GM12878 (cell line): ENCODE measurements at regions not wholly inside any gene's neighbourhood (a gene's known extent, or its start where the extent isn't known, plus 50 kb on each side); places are given as distances from the start of the nearest gene placed in this dataset.

Experiments
- ATAC-seq: fragments of 200-7000 bp; cut with Tn5 transposase; 3 replicates; pipeline ENCODE4 v1.9.1; 2020; ENCODE audit warnings: mild to moderate bottlenecking, moderate library complexity
- BruUV-seq: library from RNA; stranded (reverse); fragments of 400-500 nt; replicated peaks from 2 replicates; lab custom pipeline; 2021; lab: Mats Ljungman, UMichigan
- CTCF ChIA-PET: fragments of 300-600 bp; sonication (Branson Sonifier 250); formaldehyde crosslinking; extraction: SDS; loops from one replicate; lab custom pipeline; 2021; ENCODE audit warnings: inconsistent platforms; lab: Yijun Ruan, JAX
- POLR2A ChIA-PET: fragments of 350-600 bp; formaldehyde crosslinking; extraction: SDS; loops from one replicate; lab custom pipeline; 2021; ENCODE audit warnings: inconsistent platforms; lab: Charles Lee
- RAD21 ChIA-PET: fragments of 300-600 bp; sonication (Branson Sonifier 250); formaldehyde crosslinking; loops from one replicate; lab custom pipeline; 2023; ENCODE audit warnings: antibody characterized with exemption; ENCODE audit not compliant: unreplicated experiment; lab: Charles Lee
- SMC1A ChIA-PET: fragments of 300-600 bp; sonication (Branson Sonifier 250); formaldehyde crosslinking; loops from one replicate; lab custom pipeline; 2023; ENCODE audit not compliant: unreplicated experiment, uncharacterized antibody; lab: Charles Lee
- DNase-seq: peaks from one replicate; pipeline ENCODE4 v3.0.0-alpha.2; 2011; ENCODE audit warnings: low read depth, low spot score
- FAIRE-seq: peaks from 3 replicates; lab custom pipeline; 2011; peaks lifted over from hg19 to GRCh38; lab: Jason Lieb, UNC
- H2AFZ ChIP-seq: 2 replicates; pipeline ENCODE4 v1.6.0; 2011; ENCODE audit warnings: low read depth, low read length, control low read depth; ENCODE audit not compliant: control insufficient read depth
- H3K27ac ChIP-seq: 2 replicates; pipeline ENCODE4 v1.5.1; 2011; ENCODE audit warnings: control low read depth; ENCODE audit not compliant: control insufficient read depth, insufficient read depth
- H3K27me3 ChIP-seq, 2 experiments: replicated peaks in 1 of 2; 2 replicates each; pipeline versions ENCODE4 v1.6.0 to v1.6.1; 2011; ENCODE audit warnings: low read length in 1 of 2; ENCODE audit not compliant: control insufficient read depth in 2 of 2, insufficient read depth in 2 of 2
- H3K36me3 ChIP-seq, 2 experiments: 2 replicates each; pipeline ENCODE4 v1.5.1; 2011; ENCODE audit warnings: low read length in 1 of 2; ENCODE audit not compliant: control insufficient read depth in 2 of 2, insufficient read depth in 2 of 2
- H3K4me1 ChIP-seq: 2 replicates; pipeline ENCODE4 v1.6.1; 2011; ENCODE audit warnings: mild to moderate bottlenecking, low read length, moderate library complexity, mixed read lengths; ENCODE audit not compliant: control insufficient read depth, insufficient read depth
- H3K4me2 ChIP-seq: 2 replicates; pipeline ENCODE4 v1.6.0; 2011; ENCODE audit warnings: control low read depth; ENCODE audit not compliant: control insufficient read depth, insufficient read depth
- H3K4me3 ChIP-seq: fragments of 200-600 bp; sonication (generic); 2 replicates; pipeline ENCODE4 v1.5.1; 2016
- H3K79me2 ChIP-seq: 2 replicates; pipeline ENCODE4 v1.6.0; 2011; ENCODE audit warnings: low read length; ENCODE audit not compliant: control insufficient read depth, insufficient read depth
- H3K9ac ChIP-seq: 2 replicates; pipeline ENCODE4 v1.8.0; 2011; ENCODE audit warnings: low read length, control low read depth, mixed read lengths; ENCODE audit not compliant: control insufficient read depth, insufficient read depth
- H3K9me3 ChIP-seq: replicated peaks from 3 replicates; pipeline ENCODE4 v1.5.1; 2011; ENCODE audit warnings: mild to moderate bottlenecking, low read length; ENCODE audit not compliant: control insufficient read depth, insufficient read depth
- H4K20me1 ChIP-seq: 2 replicates; pipeline ENCODE4 v1.6.0; 2011; ENCODE audit not compliant: control insufficient read depth, insufficient read depth
- ATF7 ChIP-seq: fragments of 450-650 bp; IDR thresholded peaks from 2 replicates; pipeline ENCODE4 v1.6.1; 2016; ENCODE audit warnings: low read depth, mild to moderate bottlenecking
- BHLHE40 ChIP-seq, 2 experiments: fragments of 450-650 bp in 1 of 2; IDR thresholded peaks; 2 replicates each; pipeline ENCODE4 v1.6.1; 2011 to 2017; ENCODE audit warnings: low read depth in 2 of 2, borderline replicate concordance in 1 of 2, improper control_type of control experiment in 1 of 2, low read length in 1 of 2, mild to moderate bottlenecking in 1 of 2
- CBX5 ChIP-seq: sonication (generic); IDR thresholded peaks from 2 replicates; pipeline ENCODE4 v1.6.1; 2016; ENCODE audit warnings: low read depth, moderate library complexity, mild to moderate bottlenecking, inconsistent platforms
- CHD2 ChIP-seq: IDR thresholded peaks from 2 replicates; pipeline ENCODE4 v1.6.1; 2011; ENCODE audit warnings: low read depth, low read length, improper control_type of control experiment, borderline replicate concordance
- FOXM1 ChIP-seq: IDR thresholded peaks from 2 replicates; pipeline ENCODE4 v1.6.1; 2012; ENCODE audit warnings: low read depth, mild to moderate bottlenecking, inconsistent platforms, low read length, moderate library complexity
- PML ChIP-seq: IDR thresholded peaks from 2 replicates; pipeline ENCODE4 v1.6.1; 2012; ENCODE audit warnings: low read length, inconsistent platforms
- POLR2AphosphoS5 ChIP-seq: IDR thresholded peaks from 2 replicates; pipeline ENCODE4 v1.6.1; 2011; ENCODE audit warnings: mild to moderate bottlenecking, low read length, inconsistent platforms
- POU2F2 ChIP-seq: IDR thresholded peaks from 3 replicates; pipeline ENCODE4 v1.6.1; 2011; ENCODE audit warnings: low read depth, mild to moderate bottlenecking, low read length, borderline replicate concordance
- SP1 ChIP-seq: IDR thresholded peaks from one replicate; pipeline ENCODE4 v1.6.1; 2011; ENCODE audit warnings: low read depth, low read length
- SUZ12 ChIP-seq: fragments of 200-600 bp; sonication (generic); IDR thresholded peaks from one replicate; pipeline ENCODE4 v1.6.1; 2018; ENCODE audit warnings: antibody characterized with exemption, mild to moderate bottlenecking; ENCODE audit not compliant: unreplicated experiment
- TCF12 ChIP-seq: IDR thresholded peaks from 2 replicates; pipeline ENCODE4 v1.6.1; 2011; ENCODE audit warnings: low read depth, mild to moderate bottlenecking, low read length
- TCF3 ChIP-seq: IDR thresholded peaks from 2 replicates; pipeline ENCODE4 v1.6.1; 2012; ENCODE audit warnings: low read depth, mild to moderate bottlenecking, low read length, borderline replicate concordance; ENCODE audit not compliant: insufficient read depth
- YBX1 ChIP-seq: fragments of 450-650 bp; IDR thresholded peaks from 2 replicates; pipeline ENCODE4 v1.6.1; 2016; ENCODE audit warnings: antibody characterized with exemption
- ZBTB33 ChIP-seq: fragments of 450-650 bp; IDR thresholded peaks from 2 replicates; pipeline ENCODE4 v1.6.1; 2017; ENCODE audit warnings: mild to moderate bottlenecking
- ZBTB40 ChIP-seq: fragments of 450-650 bp; IDR thresholded peaks from 2 replicates; pipeline ENCODE4 v1.6.1; 2016; ENCODE audit warnings: mild to moderate bottlenecking, moderate library complexity, borderline replicate concordance
- WGBS: methylation state at CpG from one replicate; pipeline ENCODE4 v1.1.6; 2016; ENCODE audit warnings: low lambda C conversion rate; ENCODE audit not compliant: insufficient replicate concordance, insufficient coverage; ENCODE audit errors: missing lambda C conversion rate; 5-methylcytosine and 5-hydroxymethylcytosine counted together
- in situ Hi-C: fragments of 300-500 bp; cut with MboI; formaldehyde crosslinking; loops from 9 replicates; pipeline ENCODE4 v1.14.3; 2018; ENCODE audit warnings: mixed read lengths
- intact Hi-C: fragments of 100-400 bp; cut with micrococcal nuclease; formaldehyde crosslinking; loops from one replicate; pipeline ENCODE4 v1.14.2; 2022; ENCODE audit not compliant: unreplicated experiment

GRCh38 chr2:144215207-144215606 lies 304.7 kb downstream of the ZEB2 start:
- FAIRE-seq: no peak

GRCh38 chr2:144213797-144214196 lies 306.1 kb downstream of the ZEB2 start:
- H3K4me3 ChIP-seq: no peak overlapping the region
- ChIA-PET RAD21 (interaction anchor here (0.7 to 2.8 kb wide), 9 partner anchors 17 to 648 kb away, joined by 3 to 9 read pairs (median 3); no protein-coding TSS in a partner anchor), CTCF (interaction anchor here (1.3 kb wide), 2 partner anchors 25 to 28 kb away, joined by 3 read pairs; no protein-coding TSS in a partner anchor), SMC1A (interaction anchor here (0.7 to 8.2 kb wide), 7 partner anchors 15 to 181 kb away, joined by 3 to 68 read pairs (median 5); no protein-coding TSS in a partner anchor), POLR2A (no interaction called here)
- no peak overlapping the region for H3K9ac ChIP-seq
- H3K27ac ChIP-seq: no peak overlapping the region
- H3K4me1 ChIP-seq: peaks cover 28% of the 10 kb centered on the region
- in situ Hi-C loops: no loop called here
- H2AFZ ChIP-seq: peak overlapping the region; percentile 45; the same call in 1 of the 2 replicates
- no TSS peak for BruUV-seq
- no peaks in the 10 kb centered on the region for H4K20me1 ChIP-seq
- FAIRE-seq (peak; percentile 52), ATAC-seq (peak; percentile 93), DNase-seq (peak; percentile 77)
- H3K27me3 ChIP-seq: no peaks in the 10 kb centered on the region
- peak overlapping the region; percentile 69 for H3K4me2 ChIP-seq
- no peaks in the 10 kb centered on the region for H3K36me3 ChIP-seq
- no peaks in the 10 kb centered on the region for H3K9me3 ChIP-seq
- H3K79me2 ChIP-seq: no peaks in the 10 kb centered on the region
- intact Hi-C loops: no loop called here
- 0% methylated on average over 2 of the region's 2 CpGs for WGBS
- TF ChIP-seq ZBTB40 (no peak; the same call in 1 of the 2 replicates), BHLHE40 (IDR thresholded peaks at IDR 0.05; ENCODE audit: borderline replicate concordance in 1 of 2, low read depth in 2 of 2, low read length in 1 of 2) (peak; percentile 46 to 60; a peak in 3 of 4 replicates), FOXM1 (peak; percentile 93), TCF3 (no peak), POU2F2 (0 out of 3 replicates have a peak, but pooled peaks have one; percentile 36), TCF12 (no peak), ZBTB33 (no peak)

More at GRCh38 chr2:144215207-144215606, 304.7 kb downstream of the ZEB2 start:
- ChIA-PET POLR2A (interaction anchor here (0.6 to 2.4 kb wide), 4 partner anchors 10 to 141 kb away, joined by 3 to 9 read pairs (median 4); no protein-coding TSS in a partner anchor), CTCF (interaction anchor here (0.7 to 1.8 kb wide), 4 partner anchors 16 to 1425 kb away, joined by 3 to 5 read pairs (median 4); no protein-coding TSS in a partner anchor), SMC1A (interaction anchor here (0.9 to 8.2 kb wide), 13 partner anchors 8 to 151 kb away, joined by 3 to 68 read pairs (median 4); no protein-coding TSS in a partner anchor), RAD21 (interaction anchor here (0.8 to 2.8 kb wide), 12 partner anchors 16 to 293 kb away, joined by 3 to 9 read pairs (median 4); a partner anchor contains a TSS)
- no peak for DNase-seq
- Histone ChIP-seq H3K4me2 (no peak overlapping the region), H3K4me1 (peaks cover 28% of the 10 kb centered on the region), H3K9me3 (no peaks in the 10 kb centered on the region), H4K20me1 (no peaks in the 10 kb centered on the region), H3K27me3 (no peaks in the 10 kb centered on the region), H3K27ac (no peak overlapping the region), H3K79me2 (no peaks in the 10 kb centered on the region), H2AFZ (no peak overlapping the region), H3K36me3 (no peaks in the 10 kb centered on the region), H3K9ac (no peak overlapping the region), H3K4me3 (no peak overlapping the region)
- intact Hi-C loops (no loop called here), in situ Hi-C loops (no loop called here)
- WGBS: 92% methylated on average over 1 of the region's 1 CpG
- BruUV-seq: no TSS peak
- ATAC-seq: no peak
- TF ChIP-seq PML (no peak), ATF7 (no peak), CBX5 (no peak), POLR2AphosphoS5 (no peak), CHD2 (no peak), YBX1 (no peak), SP1 (no peak), SUZ12 (no peak)
